PC-9 (cell line): ENCODE measurements at regions not wholly inside any gene's neighbourhood (a gene's known extent, or its start where the extent isn't known, plus 50 kb on each side); places are given as distances from the start of the nearest gene placed in this dataset.

Source experiments
- BruUV-seq: library from RNA; stranded (reverse); fragments of 400-500 nt; replicated peaks from 2 replicates; lab custom pipeline; 2021; lab: Mats Ljungman, UMichigan
- CTCF ChIA-PET: fragments of 300-600 bp; sonication (Branson Sonifier 250); formaldehyde crosslinking; loops from one replicate; lab custom pipeline; 2022; ENCODE audit warnings: antibody characterized with exemption; lab: Charles Lee
- POLR2A ChIA-PET: fragments of 300-600 bp; sonication (Branson Sonifier 250); formaldehyde crosslinking; loops from one replicate; lab custom pipeline; 2022; ENCODE audit warnings: antibody characterized with exemption; ENCODE audit not compliant: unreplicated experiment; lab: Charles Lee
- DNase-seq, 2 experiments: peaks; one replicate each; pipeline versions ENCODE4 v3.0.0 to v3.0.0-alpha.2; 2015 to 2022; ENCODE audit warnings: mixed read lengths in 1 of 2
- H2AFZ ChIP-seq: fragments of 200-600 bp; sonication (generic); 2 replicates; pipeline ENCODE4 v1.8.1; 2017; ENCODE audit warnings: antibody characterized with exemption
- H3F3A ChIP-seq: fragments of 200-600 bp; sonication (generic); 2 replicates; pipeline ENCODE4 v1.8.1; 2017; ENCODE audit warnings: antibody characterized with exemption, mild to moderate bottlenecking, low read depth; ENCODE audit not compliant: insufficient read depth
- H3K27ac ChIP-seq: fragments of 200-600 bp; sonication (generic); 2 replicates; pipeline ENCODE4 v1.6.1; 2016; ENCODE audit warnings: mixed run types
- H3K27me3 ChIP-seq: fragments of 200-600 bp; sonication (generic); 2 replicates; pipeline ENCODE4 v1.6.1; 2016; ENCODE audit warnings: low read depth, mixed run types; ENCODE audit not compliant: insufficient read depth
- H3K36me3 ChIP-seq: fragments of 200-600 bp; sonication (generic); 2 replicates; pipeline ENCODE4 v1.6.1; 2016; ENCODE audit warnings: low read depth, mixed run types
- H3K4me1 ChIP-seq: fragments of 200-600 bp; sonication (generic); replicated peaks from 2 replicates; pipeline ENCODE4 v1.6.1; 2016; ENCODE audit warnings: mixed run types; ENCODE audit not compliant: insufficient read depth
- H3K4me2 ChIP-seq: fragments of 200-600 bp; sonication (generic); 2 replicates; pipeline ENCODE4 v1.6.1; 2017; ENCODE audit warnings: mixed run types
- H3K4me3 ChIP-seq: fragments of 200-600 bp; sonication (generic); 2 replicates; pipeline ENCODE4 v1.6.1; 2016; ENCODE audit warnings: mixed run types
- H3K79me2 ChIP-seq: fragments of 200-600 bp; sonication (generic); 2 replicates; pipeline ENCODE4 v1.6.1; 2017; ENCODE audit warnings: low read depth, mixed run types
- H3K9me2 ChIP-seq: fragments of 200-600 bp; sonication (generic); 2 replicates; pipeline ENCODE4 v1.8.1; 2017; ENCODE audit warnings: mild to moderate bottlenecking; ENCODE audit not compliant: insufficient read depth
- H3K9me3 ChIP-seq: fragments of 200-600 bp; sonication (generic); 2 replicates; pipeline ENCODE4 v1.8.1; 2016; ENCODE audit warnings: low read depth; ENCODE audit not compliant: insufficient read depth
- H4K20me1 ChIP-seq: fragments of 200-600 bp; sonication (generic); 2 replicates; pipeline ENCODE4 v1.8.1; 2017; ENCODE audit not compliant: insufficient read depth
- EZH2 ChIP-seq: fragments of 200-600 bp; sonication (generic); IDR thresholded peaks from 2 replicates; pipeline ENCODE4 v1.8.0; 2017; ENCODE audit warnings: antibody characterized with exemption, low read depth
- intact Hi-C: fragments of 100-400 bp; cut with micrococcal nuclease; formaldehyde crosslinking; loops from one replicate; pipeline ENCODE4 v1.10.0; 2022; ENCODE audit not compliant: unreplicated experiment
- TF ChIP-seq, protein P1 (sequence below): fragments of 200-600 bp; sonication (generic); conservative IDR thresholded peaks from 2 replicates; pipeline ENCODE4 v1.6.1; 2017; ENCODE audit warnings: mixed run types, antibody characterized with exemption, mild to moderate bottlenecking, moderate library complexity

DNA sequence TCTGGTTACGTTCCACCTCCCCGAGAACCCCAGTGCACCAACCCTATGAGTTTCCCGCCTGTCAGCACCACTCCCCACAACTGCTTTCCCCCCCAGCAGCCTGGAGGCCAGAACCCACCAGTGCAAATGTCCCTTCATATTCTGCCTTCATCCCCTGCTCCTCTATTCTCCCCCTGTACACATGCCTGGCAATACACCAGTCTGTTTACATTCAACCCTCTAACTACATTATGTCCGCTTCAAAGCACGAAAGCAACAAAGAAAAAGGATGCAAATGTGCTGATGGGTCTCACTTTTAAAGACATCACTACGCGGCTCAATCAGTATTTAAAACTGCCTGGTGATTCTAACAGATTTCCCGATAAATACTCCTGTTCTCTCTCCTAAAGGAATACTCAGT, 126.7 kb upstream of the SORBS2 start:
- Histone ChIP-seq H2AFZ (no peak overlapping the region), H3K79me2 (no peaks in the 10 kb centered on the region), H4K20me1 (no peaks in the 10 kb centered on the region), H3K4me1 (no peaks in the 10 kb centered on the region; the same call in 1 of the 2 replicates), H3K4me2 (no peak overlapping the region), H3K27ac (no peak overlapping the region), H3K9me2 (no peaks in the 10 kb centered on the region), H3F3A (no peaks in the 10 kb centered on the region), H3K4me3 (no peak overlapping the region), H3K9me3 (no peaks in the 10 kb centered on the region), H3K36me3 (no peaks in the 10 kb centered on the region), H3K27me3 (no peaks in the 10 kb centered on the region)
- ChIA-PET CTCF (no interaction called here), POLR2A (no interaction called here)
- no TSS peak for BruUV-seq
- no peak for DNase-seq
- intact Hi-C loops: no loop called here
- TF ChIP-seq EZH2: no peak
- TF ChIP-seq, protein P1, sequence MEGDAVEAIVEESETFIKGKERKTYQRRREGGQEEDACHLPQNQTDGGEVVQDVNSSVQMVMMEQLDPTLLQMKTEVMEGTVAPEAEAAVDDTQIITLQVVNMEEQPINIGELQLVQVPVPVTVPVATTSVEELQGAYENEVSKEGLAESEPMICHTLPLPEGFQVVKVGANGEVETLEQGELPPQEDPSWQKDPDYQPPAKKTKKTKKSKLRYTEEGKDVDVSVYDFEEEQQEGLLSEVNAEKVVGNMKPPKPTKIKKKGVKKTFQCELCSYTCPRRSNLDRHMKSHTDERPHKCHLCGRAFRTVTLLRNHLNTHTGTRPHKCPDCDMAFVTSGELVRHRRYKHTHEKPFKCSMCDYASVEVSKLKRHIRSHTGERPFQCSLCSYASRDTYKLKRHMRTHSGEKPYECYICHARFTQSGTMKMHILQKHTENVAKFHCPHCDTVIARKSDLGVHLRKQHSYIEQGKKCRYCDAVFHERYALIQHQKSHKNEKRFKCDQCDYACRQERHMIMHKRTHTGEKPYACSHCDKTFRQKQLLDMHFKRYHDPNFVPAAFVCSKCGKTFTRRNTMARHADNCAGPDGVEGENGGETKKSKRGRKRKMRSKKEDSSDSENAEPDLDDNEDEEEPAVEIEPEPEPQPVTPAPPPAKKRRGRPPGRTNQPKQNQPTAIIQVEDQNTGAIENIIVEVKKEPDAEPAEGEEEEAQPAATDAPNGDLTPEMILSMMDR: no peak

DNA sequence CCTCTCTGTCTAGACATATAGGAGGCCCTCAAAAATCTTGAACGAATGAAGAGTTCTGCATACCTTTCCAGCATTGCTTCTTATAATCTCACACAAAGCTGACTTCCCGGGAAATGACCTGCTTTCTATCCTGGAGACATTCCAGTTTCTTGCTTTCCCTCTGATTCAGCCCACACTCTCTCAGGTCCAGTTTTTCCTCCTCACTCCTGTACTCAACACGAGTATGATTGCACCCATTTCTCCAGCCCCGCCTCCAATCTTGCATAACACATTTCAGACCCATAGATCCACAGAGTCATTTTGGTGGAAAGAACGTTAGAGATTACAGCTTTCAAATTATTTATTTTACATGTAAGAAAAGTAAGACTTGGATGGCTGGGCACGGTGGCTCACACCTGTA, 127.5 kb upstream of the TLR3 start:
- H3K36me3 ChIP-seq: no peaks in the 10 kb centered on the region
- TF ChIP-seq EZH2: no peak
- TF ChIP-seq, protein P1: no peak
- no peaks in the 10 kb centered on the region; the same call in 1 of the 2 replicates for H3K4me1 ChIP-seq
- H3K79me2 ChIP-seq: no peaks in the 10 kb centered on the region
- no peaks in the 10 kb centered on the region for H3K9me2 ChIP-seq
- H3K4me3 ChIP-seq: no peak overlapping the region
- DNase-seq: no peak
- H2AFZ ChIP-seq: no peak overlapping the region
- no peak overlapping the region for H3K4me2 ChIP-seq
- no peaks in the 10 kb centered on the region for H4K20me1 ChIP-seq
- no TSS peak for BruUV-seq
- no peaks in the 10 kb centered on the region for H3K9me3 ChIP-seq
- H3K27me3 ChIP-seq: no peaks in the 10 kb centered on the region
- no peaks in the 10 kb centered on the region for H3F3A ChIP-seq
- intact Hi-C loops: no loop called here
- ChIA-PET POLR2A (interaction anchor here (0.7 kb wide), 1 partner anchor 30 kb away, joined by 5 read pairs; no protein-coding TSS in a partner anchor), CTCF (no interaction called here)
- H3K27ac ChIP-seq: no peak overlapping the region

DNA sequence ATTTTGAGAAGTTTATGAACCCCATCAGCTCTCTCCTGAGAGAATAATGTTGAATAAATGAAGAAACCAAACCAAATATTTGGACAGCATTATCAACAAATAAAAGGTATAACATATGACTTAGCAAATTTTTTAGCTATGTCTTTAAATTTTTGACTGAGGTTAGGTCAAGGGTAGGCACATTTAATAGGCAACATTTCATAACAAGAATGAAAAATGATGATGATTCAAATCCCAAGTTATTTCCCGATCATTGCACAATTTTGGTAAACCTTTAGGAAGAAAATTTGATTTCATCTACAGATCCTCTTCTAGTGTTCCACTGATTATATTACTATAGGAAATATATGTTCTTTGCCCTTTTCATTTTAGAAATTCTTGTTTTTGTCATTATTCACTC, 123.7 kb upstream of the TLR3 start:
- Histone ChIP-seq H3K4me3 (no peak overlapping the region), H3K27ac (no peak overlapping the region), H3K9me2 (no peaks in the 10 kb centered on the region), H3K36me3 (no peaks in the 10 kb centered on the region), H3K79me2 (no peaks in the 10 kb centered on the region), H3K4me1 (no peaks in the 10 kb centered on the region; the same call in 1 of the 2 replicates), H3K4me2 (no peak overlapping the region), H3K9me3 (no peaks in the 10 kb centered on the region), H3K27me3 (no peaks in the 10 kb centered on the region), H2AFZ (no peak overlapping the region), H3F3A (no peaks in the 10 kb centered on the region), H4K20me1 (no peaks in the 10 kb centered on the region)
- no TSS peak for BruUV-seq
- TF ChIP-seq EZH2: no peak
- CTCF ChIA-PET: interaction anchor here (0.6 kb wide), 1 partner anchor 36 kb away, joined by 3 read pairs; no protein-coding TSS in a partner anchor
- intact Hi-C loops: no loop called here
- no peak for DNase-seq
- POLR2A ChIA-PET: no interaction called here

DNA sequence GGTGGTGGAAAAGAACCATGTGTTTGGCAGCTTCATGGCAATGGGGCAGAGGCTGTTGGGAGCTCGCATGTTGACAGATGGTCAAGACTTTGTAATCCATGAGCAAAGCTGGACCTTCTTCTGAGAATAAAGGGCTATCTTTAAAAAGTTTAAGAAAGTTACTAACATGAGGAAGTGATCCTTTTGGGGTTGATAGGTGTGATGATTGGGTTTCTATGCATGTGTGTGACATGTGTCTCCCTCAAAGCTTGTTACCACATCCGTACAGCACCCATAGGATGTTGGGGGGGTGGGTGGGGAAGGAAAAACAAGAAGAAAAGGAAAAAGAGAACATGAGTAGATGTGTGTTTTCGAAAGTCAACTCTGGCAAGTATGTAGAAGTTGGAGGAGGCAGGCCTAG, 123.0 kb upstream of the TLR3 start:
- ChIA-PET CTCF (no interaction called here), POLR2A (no interaction called here)
- Histone ChIP-seq H4K20me1 (no peaks in the 10 kb centered on the region), H3K4me1 (no peaks in the 10 kb centered on the region; the same call in 1 of the 2 replicates), H3K9me2 (no peaks in the 10 kb centered on the region), H3K36me3 (no peaks in the 10 kb centered on the region), H2AFZ (no peak overlapping the region), H3F3A (no peaks in the 10 kb centered on the region), H3K79me2 (no peaks in the 10 kb centered on the region), H3K27me3 (no peaks in the 10 kb centered on the region), H3K4me3 (no peak overlapping the region), H3K4me2 (no peak overlapping the region), H3K9me3 (no peaks in the 10 kb centered on the region), H3K27ac (no peak overlapping the region)
- TF ChIP-seq, protein P1: no peak
- TF ChIP-seq EZH2: no peak
- intact Hi-C loops: no loop called here
- no peak for DNase-seq
- no TSS peak for BruUV-seq
